AML-193 (cell line): ENCODE measurements at regions not wholly inside any gene's neighbourhood (a gene's known extent, or its start where the extent isn't known, plus 50 kb on each side); places are given as distances from the start of the nearest gene placed in this dataset.
A peak's percentile ranks its signal among the peaks of the same experiment; 100 is the strongest.

Source experiments
- DNase-seq, 2 experiments: peaks; one replicate each; lab custom pipeline; 2025; lab: John Stamatoyannopoulos, UW

DNA sequence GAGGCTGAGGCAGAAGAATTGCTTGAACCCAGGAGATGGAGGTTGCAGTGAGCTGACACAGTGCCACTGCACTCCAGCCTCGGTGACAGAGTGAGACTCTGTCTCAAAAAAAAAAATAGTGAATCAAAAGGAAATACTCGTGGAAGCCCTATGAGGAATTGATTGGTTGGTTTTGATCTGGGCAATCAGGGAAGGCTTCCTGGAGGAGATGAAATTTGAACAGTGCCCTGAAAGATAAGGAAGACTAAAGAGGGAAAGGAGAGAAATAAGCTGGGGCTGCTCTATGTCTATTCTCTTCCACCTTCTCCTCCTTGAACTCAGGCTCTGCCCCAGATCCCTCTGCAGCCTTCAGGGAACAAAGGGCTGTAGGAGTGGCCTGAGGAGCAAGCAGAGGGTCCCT is 54.1 kb downstream of the IRF2BPL start:
- DNase-seq, result no peak

DNA sequence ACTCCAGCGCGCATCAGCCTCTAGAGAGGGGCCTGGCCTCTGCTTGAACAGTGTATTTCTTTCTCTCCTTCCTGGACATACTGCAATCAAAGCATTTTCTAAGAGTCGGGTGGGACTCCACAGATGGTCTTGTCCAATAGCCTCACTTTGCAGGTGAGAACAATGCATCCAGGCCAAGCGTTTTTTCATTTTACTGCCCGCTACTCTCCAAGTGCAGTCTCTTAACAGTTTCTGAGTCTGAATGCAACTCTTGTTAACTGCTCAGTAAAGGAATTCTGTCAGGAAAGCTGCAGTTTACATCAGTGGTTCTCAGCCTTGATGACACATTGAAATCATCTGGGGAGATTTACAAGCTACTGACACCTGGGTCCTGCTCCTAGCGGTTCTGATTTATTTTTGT is 57.0 kb downstream of the IRF2BPL start:
- DNase-seq, result no peak

DNA sequence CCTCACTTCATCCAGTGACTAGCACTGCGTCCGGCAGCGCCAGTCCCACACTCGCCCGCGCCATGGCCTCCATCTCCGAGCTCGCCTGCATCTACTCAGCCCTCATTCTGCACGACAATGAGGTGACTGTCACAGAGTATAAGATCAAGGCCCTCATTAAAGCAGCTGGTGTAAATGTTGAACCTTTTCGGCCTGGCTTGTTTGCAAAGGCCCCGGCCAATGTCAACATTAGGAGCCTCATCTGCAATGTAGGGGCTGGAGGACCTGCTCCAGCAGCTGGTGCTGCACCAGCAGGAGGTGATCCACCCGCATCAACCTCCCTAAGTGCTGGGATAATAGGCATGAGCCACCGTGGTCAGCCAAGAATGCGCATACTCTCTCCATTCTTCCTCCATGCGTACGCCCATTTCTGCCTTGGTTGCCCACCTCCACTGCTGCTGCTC is 59.9 kb downstream of the IRF2BPL start:
- no peak for DNase-seq

DNA sequence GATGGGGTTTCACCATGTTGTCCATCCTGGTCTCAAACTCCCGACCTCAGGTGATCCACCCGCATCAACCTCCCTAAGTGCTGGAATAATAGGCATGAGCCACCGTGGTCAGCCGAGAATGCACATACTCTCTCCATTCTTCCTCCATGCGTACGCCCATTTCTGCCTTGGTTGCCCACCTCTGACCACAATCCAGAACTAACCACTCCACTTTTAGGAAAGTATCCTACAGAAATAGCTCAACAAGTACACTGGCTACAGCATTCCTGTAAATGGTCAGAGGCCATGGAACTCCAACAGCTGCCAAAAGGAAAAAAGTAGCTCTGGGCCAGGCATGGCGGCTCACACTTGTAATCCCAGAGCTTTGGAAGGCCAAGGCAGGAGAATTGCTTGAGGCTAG is 60.7 kb downstream of the IRF2BPL start:
- DNase-seq, result no peak

DNA sequence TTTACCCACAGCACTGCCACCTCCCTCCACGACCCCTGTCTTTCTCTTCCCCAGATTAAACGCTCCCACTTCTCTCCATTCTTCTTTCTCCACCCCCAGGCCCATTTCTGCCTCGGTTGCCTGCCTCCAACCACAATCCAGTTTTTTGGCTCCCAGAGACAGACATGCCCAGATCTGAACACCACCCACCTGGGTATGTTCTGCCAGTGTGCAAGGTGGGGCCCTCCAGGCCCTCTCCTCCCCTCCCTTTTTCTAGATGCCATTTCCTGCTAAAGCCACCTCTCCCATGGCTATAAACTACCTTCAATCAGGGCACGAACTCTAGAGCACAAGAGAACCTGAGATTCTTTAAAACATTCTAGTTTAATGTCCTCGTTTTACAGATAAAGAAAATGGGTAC is 63.3 kb downstream of the IRF2BPL start:
- no peak for DNase-seq

DNA sequence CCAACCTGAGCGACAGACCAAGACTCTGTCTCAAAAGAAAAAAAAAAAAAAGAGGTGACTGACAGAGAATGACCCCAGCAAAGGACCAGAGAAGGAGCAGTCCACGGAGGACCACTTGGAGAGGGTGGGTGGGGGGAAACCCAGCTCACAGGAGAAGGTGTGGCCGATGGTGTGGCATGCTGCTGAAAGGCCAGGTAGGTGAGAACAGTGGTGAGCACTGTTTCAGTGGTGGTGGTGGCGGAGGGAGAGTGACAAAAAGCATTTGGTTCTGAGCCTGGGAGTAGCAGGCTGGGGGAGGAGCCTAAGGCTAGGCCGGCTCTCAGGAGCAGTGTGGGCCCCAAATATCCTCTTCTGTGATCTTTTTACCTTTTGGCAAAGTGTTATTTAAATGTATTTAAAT is 63.8 kb downstream of the IRF2BPL start:
- DNase-seq, result no peak

DNA sequence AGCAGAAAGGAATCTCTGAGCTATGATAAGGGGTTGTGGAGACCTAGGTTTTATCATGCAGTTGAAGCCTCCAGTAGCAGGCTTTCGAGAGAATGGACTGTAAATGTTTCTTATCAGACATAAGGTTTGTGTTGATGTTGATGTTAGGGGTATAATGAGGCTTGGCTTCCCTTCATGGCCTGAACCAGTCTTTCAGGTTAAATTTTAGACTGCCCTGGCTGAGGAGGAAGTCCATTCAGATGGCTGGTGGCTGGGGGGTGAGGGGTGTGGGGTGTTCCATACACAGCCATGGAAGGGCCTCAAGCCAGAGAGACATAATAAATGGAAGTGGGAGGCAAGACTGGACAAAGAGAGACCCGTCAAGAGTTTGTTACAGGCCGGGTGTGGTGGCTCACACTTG is 65.1 kb downstream of the IRF2BPL start:
- no peak for DNase-seq

DNA sequence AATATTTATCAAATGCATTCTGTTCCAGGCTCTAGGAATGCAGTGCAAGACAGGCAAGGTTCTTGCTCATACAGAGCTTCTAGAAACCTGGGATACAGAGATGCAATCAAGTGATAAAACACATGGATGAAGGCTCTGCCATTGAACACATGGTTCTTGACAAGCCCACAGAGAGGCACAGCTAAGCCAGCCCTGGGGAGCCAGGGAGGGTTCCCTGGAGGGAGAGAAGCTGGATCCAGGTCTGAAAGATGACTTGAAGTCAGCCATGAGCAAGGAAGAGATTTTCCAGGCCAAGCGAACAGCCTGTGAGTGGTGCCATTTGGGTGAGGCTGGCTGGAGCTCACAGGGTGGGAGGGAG is 66.2 kb downstream of the IRF2BPL start:
- DNase-seq, result no peak

DNA sequence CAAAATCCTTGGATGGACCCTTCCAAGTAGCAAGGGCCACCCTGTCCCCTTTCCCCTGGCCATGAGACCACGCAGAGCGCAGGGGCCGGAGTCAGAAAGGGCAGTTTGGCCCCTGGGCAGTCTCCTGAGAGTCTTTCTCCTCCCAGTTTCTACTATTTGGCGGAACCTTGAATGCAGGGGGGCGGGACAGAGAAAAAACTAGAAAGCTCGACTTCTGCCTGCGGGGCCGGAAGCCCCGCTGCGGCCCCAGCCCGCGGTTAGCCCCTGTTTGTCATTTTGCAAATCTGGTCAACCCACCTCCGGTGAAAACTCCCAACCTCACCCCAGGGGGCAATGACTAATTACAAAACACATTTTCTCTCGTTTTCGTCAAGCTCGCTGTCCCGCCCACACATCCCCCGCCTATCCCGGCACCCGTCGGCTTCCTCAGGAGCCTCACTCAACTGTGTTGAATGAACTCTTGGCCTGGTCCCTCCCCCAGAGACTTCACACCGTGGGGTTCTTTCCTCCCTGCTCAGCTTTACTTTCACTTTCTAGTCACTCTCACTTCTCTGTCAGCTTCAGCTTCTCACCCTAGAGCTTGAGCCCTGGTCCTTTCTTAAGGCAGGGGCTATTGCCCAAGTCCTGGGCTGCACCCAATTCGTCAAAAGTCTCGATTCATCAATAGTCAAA is 66.7 kb downstream of the IRF2BPL start:
- DNase-seq, result peak; percentile 72 to 87

DNA sequence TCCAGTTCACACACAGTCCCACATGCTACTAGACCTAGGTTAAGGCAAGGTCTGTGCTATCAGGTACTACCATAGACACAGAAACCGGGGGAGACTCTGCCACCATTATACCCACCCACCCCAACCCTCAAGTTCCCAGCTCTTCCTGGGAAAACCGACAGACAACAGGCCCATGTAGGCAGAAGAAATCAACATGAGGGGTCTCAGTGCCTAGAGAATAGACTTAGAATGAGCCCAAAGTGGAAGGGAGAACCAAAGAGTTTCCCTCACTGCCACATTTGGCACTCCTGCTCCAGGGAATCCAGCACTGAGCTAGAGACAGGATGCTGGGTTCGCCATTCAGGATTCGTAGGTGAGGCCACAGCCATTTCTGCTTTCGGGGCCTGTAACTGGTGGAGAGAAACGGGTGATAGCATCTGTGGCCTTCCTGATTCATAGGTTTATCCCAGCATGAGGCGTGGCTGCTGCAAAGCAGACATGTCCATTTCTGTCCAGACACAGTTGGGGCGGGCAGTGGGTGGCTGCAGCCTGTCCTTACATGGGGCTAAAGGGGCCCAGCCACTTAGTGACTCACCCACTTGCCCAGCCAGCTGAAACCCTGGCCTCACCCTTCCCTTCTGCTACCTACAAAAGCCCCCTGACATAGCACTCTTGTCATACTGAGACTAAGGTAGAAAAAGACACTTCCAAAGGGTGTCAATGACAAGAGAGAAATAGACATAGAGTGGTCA is 69.4 kb downstream of the IRF2BPL start:
- no peak for DNase-seq

DNA sequence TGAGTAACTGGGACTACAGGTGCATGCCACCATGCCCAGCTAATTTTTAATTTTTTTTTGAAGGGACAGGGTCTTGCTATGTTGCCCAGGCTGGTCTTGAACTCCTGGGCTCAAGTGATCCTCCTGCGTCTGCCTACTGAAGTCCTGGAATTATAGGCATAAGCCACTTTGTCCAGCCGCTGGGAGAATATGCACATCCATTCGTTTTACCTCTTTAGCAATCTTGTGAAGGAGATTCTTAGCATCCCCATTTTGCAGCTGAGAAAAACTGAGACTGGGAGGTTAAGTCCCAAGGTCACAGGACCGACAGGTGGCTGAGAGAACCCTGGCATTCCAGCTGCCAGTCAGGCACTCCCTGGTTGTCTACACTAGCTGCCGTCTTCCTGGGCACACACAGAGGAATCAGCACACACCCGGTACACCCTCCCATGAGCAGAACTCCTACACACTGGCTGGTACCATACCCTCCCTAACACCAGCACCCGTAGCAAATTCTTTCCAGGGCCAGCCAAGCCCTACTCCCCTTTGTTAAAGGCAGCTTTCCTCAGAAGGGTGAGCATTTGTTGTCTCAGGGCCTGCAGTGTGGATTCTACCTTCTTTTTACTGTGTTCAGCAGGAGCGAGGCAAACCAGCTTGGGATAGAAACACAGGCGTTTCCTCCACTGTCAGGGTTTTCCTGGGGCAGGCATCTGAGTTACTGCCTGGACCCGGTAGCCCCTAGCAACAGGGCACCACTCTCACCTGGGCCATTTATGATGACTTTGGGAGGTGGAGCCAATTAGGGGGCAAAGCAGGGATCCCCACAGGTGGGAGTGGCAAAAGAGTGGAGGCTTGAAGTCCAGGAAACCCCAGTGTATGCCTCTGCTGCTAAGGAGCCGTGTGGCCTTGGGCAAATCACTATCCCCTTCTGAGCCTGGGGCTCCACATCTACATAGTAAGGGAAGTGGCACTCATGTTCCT is 70.2 kb downstream of the IRF2BPL start:
- no peak for DNase-seq

DNA sequence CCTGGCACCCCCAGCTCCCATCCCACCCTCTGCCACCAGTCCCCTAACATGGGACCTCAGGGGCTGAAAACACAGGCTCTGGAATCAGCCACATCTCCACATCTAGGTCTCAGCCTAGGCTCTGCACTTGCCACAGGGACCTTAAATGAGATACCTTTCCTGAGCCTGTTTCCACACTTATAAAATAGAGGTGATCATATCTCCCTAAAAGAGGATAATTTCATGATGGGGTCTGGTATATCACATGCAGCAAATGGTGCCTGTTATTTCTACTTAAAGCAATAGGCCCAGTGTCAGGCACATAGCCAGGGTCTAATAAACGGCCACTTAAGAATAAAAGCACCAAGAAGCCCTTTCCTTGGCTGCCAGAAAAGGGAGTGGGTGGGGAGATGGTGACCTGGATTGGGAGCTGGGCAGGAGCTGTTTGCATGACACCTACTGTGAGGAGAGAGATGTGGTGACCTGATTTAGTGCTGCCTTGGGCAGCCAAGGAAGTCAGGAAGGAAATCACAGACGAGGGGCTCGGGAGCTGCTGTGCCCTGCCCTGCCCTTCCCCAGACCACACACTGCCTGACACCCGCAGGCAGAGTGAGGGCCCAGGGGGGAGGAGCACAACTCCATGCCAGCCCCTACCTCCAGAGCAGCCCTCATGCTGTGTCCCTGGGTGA is 71.2 kb downstream of the IRF2BPL start:
- no peak for DNase-seq

DNA sequence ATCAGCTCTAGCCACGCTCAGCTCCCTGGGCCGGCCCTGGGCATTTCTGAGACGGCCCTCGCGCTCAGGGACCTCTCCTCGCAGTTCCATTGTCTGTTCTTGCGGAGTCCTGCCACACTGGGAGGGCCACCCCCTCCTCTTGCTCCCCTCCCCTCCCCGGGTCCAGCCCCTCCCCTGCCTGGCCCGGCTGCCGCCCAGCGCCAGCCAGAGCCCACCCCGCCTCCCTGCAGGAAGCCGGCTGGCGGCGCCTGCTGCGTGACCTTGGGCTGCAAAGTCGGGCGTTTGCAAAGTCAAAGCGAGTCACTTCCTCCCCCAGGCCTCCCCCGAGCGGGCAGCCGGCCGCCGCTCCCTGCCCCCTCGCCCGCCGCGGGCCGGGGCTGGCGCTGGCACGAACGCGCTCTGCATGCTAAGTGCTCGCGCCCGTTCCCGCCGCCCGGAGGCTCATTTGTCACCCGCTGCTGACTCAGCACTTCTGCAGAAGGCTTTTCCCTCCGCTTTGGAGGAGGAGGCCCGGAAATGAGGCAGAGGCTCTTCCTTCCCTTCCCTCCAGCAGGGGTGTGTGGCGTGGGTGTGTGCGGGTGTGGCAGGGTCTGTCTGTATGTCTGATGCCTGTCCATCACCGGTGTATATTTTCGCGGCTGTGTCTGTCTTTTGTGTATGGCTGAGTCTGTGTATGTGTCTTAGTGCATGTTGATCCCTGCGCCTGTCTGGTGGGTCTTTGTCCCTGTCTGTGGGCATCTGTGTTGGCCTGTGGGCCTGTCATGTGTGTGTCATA is 72.0 kb downstream of the IRF2BPL start:
- DNase-seq, result peak; percentile 85 to 93

DNA sequence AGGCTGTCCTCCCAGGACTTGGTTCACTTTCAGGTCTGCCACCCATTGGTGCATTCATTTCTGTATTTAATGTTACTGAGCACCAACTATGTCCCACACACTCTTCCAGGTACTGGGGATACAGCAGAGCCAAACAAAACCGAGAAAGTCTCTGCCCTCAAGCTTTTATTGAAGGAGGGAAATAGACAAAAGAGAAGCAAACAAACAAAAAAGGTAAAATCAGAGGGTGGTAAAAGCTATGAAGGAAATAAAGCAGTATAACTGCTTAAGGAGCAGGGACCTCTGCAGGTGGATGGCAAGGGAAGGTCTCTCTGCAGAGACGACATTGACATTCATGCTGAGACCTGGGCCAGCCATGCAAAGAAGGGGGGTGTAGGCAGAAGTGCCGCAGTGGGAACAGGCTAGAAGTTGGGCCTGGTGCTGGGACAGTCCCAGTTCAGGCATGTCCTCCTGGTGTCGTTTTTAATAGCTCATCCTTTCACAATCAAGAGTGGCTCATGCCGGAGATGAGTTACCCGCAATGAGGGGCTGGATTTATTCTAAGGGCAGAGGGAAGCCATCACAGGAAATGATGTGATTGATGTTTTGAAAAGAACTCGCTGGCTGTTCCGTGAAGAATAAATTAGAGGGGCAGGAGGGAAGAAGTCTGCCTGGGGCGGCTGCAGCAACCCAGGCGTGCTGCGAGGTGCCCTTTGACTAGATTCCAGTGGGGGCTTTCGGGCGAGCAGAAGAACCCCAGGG is 72.8 kb downstream of the IRF2BPL start:
- peak; percentile 59 to 81 for DNase-seq

DNA sequence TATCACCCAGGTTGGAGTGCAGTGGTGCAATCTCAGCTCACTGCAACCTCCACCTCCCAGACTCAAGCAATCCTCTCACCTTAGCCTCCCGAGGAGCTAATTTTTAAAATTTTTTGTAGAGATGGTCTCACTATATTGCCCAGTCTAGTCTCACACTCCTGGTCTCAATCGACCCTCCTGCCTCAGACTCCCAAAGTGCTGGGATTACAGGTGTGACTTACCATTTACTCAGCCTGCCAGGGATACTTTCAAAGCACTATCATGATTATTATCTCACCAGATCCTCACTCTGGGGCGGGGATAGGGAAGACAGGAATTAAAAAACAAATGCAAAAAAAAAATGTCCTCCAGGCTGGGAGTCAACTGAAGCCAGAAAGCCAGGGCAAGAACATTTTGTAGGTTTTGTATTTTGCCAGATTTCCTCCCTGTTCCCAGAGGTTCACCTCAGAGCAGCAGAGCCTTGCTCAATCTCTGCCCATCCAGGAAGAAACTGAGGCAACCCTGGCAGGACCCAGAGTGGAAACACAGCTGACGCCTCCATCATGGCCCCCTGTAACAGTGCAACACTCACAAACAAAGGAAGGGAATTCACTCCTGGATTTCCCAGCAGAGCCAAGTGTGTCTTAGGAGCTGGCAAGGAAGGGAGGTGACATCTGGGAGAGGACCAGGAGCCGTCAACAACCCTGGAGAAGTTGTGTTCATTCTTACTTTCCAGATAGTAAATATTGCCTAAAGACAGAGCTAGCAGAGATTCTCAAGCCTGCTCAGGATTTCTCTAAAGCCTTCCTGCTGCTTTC is 73.9 kb downstream of the IRF2BPL start:
- no peak for DNase-seq

DNA sequence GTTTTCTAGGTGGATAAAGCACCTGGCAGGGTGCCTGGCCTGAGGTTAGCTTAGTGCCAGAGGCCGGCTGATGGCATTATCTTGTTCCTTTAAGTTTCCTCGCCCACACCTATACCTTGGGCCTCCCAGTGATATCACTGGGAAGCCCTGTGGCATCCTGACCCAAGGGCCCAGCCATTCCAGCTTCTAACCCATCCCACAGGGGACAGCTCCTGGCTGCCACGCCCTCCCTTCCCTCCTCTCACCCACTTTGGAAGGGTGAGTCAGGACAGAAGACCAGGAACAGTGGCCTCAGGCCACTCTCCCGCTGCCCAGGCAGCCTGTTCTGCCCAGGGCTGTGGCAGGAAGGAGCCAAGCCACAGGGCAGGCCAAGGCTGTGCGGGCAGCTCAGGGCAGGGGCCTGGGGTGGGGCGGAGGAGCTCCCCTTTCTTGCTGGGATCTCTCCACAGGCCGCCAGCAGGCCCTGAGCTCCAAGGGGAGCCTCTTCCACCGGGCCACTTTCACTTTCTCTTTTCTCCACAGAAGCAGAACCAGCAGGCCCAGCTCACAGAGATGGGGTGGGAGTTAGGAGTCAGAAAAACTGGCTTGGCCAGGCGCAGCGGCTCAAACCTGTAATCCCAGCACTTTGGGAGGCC is 75.1 kb downstream of the IRF2BPL start:
- no peak for DNase-seq

DNA sequence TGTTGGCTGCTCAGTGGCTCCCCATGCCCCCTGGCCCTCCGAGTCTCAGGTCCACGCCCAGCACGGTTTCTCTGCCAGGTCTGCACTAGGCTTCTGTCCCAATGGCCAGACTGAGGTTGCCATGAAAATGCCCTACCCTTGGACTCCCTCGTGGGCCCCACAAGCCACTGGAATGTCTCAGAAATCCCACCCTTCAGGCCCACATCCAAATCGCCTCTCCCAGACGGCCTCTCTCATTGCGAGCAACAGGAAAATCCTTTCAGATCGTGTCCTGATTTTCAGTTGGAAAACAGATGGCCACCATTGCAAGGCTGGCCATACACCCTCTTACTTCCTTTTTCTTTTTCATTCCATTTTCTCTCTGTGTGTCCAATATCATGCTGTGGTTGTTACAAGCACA is 77.3 kb downstream of the IRF2BPL start:
- no peak for DNase-seq

DNA sequence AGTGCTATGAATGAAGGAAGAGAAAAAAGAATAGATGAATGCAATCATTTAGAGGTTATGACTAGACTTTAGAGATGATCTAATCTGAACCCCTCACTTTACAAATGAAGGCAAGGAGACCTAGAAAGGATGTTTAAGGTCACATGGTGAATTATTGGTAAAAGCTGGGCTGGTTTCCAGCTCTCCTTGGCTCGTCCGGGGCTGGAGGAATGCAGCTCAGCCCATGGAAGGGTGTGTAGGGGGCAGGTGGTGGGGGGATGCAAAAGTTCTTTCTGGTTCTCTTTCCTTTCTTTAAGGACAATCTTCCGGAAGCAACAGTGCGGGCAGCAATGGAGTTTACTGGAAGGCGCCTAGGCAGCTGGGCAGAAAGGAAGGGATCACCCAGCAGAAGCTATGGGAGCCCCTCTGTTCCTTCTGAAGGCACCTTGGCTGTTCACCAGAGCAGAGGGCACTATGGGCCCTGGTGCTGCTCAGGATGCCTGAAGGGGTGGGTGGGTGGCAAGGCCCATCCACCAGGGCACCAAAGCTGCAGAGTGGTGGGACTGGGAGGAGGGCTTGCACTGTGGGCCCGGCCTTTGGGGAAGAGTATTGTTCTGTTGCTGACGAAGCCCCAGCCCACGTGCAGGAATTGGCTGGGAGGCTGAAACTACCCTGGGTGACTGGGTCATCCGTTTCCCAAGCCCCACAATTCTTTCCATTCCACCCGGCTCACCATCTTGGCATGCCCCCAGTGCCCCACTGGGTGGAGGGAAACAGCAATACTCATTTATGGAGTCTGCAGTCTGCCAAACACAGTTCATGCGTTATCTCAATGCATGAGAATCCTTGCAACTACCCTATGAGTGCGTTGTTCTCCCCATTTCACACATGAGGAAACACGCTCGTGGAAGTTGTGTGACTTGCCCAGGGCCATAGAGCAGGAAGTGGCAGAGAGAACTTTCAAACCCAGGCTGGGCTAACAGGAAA is 78.2 kb downstream of the IRF2BPL start:
- DNase-seq, result no peak
